ENCODE measurements at regions not wholly inside any gene's neighbourhood (a gene's known extent, or its start where the extent isn't known, plus 50 kb on each side); places are given as distances from the start of the nearest gene placed in this dataset.

DNA sequence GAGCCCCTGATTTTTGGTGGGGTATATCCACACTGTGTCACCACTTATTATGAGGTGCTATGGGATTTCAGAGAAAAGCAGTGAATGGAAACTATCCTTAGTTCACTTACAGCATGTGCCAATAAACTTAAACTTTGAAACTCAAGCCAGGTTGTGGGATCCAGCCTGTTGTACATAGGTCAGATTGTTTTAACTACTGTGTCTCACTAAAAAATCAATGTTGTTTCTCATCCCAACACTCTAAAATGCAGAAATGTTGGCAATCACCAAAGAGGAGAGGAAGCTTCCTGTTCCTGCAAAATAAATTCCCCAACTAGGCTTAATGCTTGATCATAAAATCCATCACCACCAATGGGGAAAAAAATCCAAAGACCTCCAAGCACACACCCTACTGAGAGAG is 173.7 kb upstream of the ONECUT1 start:
- Histone ChIP-seq H4K20me1 (ENCODE audit: insufficient read depth, low read length) (no peaks in the 10 kb centered on the region), H3K27ac (ENCODE audit: low read length) (no peak overlapping the region), H3K9ac (ENCODE audit: low read length) (no peak overlapping the region), H3K79me2 (ENCODE audit: low read length) (no peaks in the 10 kb centered on the region), H3K9me3 (ENCODE audit: insufficient read depth, low read length) (no peaks in the 10 kb centered on the region), H3K27me3 (ENCODE audit: low read depth, low read length) (peaks cover 8% of the 10 kb centered on the region; the same call in 1 of the 2 replicates), H2AFZ (ENCODE audit: low read depth, low read length) (no peak overlapping the region), H3K36me3 (replicated peaks; ENCODE audit: low read depth, low read length) (no peaks in the 10 kb centered on the region), H3K4me3 (ENCODE audit: low read length) (no peak overlapping the region), H3K4me1 (ENCODE audit: low read length) (no peaks in the 10 kb centered on the region), H3K4me2 (ENCODE audit: low read length) (no peak overlapping the region)
- TF ChIP-seq EZH2phosphoT487 (IDR thresholded peaks at IDR 0.05; ENCODE audit: low read depth) = no peak
- TF ChIP-seq, protein P1, sequence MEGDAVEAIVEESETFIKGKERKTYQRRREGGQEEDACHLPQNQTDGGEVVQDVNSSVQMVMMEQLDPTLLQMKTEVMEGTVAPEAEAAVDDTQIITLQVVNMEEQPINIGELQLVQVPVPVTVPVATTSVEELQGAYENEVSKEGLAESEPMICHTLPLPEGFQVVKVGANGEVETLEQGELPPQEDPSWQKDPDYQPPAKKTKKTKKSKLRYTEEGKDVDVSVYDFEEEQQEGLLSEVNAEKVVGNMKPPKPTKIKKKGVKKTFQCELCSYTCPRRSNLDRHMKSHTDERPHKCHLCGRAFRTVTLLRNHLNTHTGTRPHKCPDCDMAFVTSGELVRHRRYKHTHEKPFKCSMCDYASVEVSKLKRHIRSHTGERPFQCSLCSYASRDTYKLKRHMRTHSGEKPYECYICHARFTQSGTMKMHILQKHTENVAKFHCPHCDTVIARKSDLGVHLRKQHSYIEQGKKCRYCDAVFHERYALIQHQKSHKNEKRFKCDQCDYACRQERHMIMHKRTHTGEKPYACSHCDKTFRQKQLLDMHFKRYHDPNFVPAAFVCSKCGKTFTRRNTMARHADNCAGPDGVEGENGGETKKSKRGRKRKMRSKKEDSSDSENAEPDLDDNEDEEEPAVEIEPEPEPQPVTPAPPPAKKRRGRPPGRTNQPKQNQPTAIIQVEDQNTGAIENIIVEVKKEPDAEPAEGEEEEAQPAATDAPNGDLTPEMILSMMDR (IDR thresholded peaks at IDR 0.05; ENCODE audit: low read depth, low read length) = no peak

DNA sequence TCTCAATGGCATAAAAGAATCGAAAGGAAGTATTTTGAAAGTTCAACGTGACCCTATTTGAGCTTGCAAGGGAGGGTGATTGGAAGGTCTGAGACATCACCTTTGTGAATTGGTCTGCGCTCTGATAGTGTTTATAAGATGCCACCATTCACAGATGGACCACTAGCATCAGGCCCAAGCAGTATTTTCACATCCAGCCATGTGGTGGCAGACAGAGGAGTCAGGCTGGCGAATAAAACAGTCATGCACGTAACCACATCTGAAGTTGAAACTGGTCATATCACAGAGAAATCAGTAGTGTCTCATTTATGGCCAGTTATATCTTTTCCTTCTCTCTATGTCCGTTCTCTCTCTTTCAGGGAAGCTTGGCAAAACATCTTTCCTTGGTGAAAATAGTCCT is 170.1 kb upstream of the ONECUT1 start:
- TF ChIP-seq EZH2phosphoT487 (IDR thresholded peaks at IDR 0.05; ENCODE audit: low read depth) = no peak
- Histone ChIP-seq H3K27me3 (ENCODE audit: low read depth, low read length) (peaks cover 12% of the 10 kb centered on the region; the same call in 1 of the 2 replicates), H3K4me1 (ENCODE audit: low read length) (no peaks in the 10 kb centered on the region), H3K36me3 (replicated peaks; ENCODE audit: low read depth, low read length) (no peaks in the 10 kb centered on the region), H3K9ac (ENCODE audit: low read length) (no peak overlapping the region), H4K20me1 (ENCODE audit: insufficient read depth, low read length) (no peaks in the 10 kb centered on the region), H2AFZ (ENCODE audit: low read depth, low read length) (no peak overlapping the region), H3K79me2 (ENCODE audit: low read length) (no peaks in the 10 kb centered on the region), H3K27ac (ENCODE audit: low read length) (no peak overlapping the region), H3K9me3 (ENCODE audit: insufficient read depth, low read length) (no peaks in the 10 kb centered on the region), H3K4me2 (ENCODE audit: low read length) (no peak overlapping the region), H3K4me3 (ENCODE audit: low read length) (no peak overlapping the region)

DNA sequence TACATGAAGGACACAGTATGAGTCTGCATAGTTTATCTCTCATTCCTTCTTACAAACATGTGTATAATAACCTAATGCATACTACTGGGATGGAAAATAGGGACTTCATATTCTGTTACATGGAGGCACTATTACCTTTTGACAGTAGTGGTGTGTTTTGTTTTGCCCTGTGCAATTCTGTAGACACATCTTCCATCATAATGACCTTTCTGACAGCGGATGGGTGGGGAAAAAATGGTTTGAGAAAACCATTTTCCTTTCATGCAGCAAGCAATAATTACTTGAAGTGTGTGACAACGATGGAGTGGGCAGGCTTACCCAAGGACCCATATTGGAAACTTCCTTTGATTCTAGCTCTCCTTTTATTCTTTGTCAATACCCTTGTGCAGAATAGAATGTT is 153.6 kb upstream of the ONECUT1 start:
- no peaks in the 10 kb centered on the region for H3K9me3 ChIP-seq (ENCODE audit: insufficient read depth, low read length)
- no peak overlapping the region for H3K9ac ChIP-seq (ENCODE audit: low read length)
- no peaks in the 10 kb centered on the region for H3K79me2 ChIP-seq (ENCODE audit: low read length)

DNA sequence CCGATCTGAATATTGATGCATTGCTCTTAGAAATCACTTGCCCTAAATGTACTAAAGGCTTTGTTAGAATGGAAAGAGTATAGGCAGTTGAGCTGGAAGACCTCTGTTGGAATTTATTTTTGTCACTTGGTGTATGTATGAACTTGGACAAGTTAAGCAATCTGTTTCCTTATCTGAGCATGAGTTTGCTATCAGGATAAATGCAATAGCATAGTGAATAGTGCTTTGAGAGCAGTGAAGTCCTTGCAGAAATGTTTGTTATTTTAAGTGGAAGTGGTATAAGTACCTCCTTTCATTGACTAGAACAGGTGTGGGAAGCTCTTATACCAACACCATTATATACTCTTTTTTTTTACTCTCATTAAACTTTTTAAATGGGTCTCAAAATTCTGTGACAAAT is 146.4 kb upstream of the ONECUT1 start:
- TF ChIP-seq, protein P1 (IDR thresholded peaks at IDR 0.05; ENCODE audit: low read depth, low read length) = no peak
- no peak for TF ChIP-seq EZH2phosphoT487 (IDR thresholded peaks at IDR 0.05; ENCODE audit: low read depth)
- H3K79me2 ChIP-seq (ENCODE audit: low read length) = no peaks in the 10 kb centered on the region
- H3K9ac ChIP-seq (ENCODE audit: low read length) = no peak overlapping the region
- H3K27me3 ChIP-seq (ENCODE audit: low read depth, low read length) = peaks cover 17% of the 10 kb centered on the region
- H2AFZ ChIP-seq (ENCODE audit: low read depth, low read length) = no peak overlapping the region
- no peak overlapping the region for H3K4me2 ChIP-seq (ENCODE audit: low read length)
- H3K9me3 ChIP-seq (ENCODE audit: insufficient read depth, low read length) = no peaks in the 10 kb centered on the region
- H3K4me3 ChIP-seq (ENCODE audit: low read length) = no peak overlapping the region
- no peak overlapping the region for H3K27ac ChIP-seq (ENCODE audit: low read length)
- no peaks in the 10 kb centered on the region for H4K20me1 ChIP-seq (ENCODE audit: insufficient read depth, low read length)
- H3K4me1 ChIP-seq (ENCODE audit: low read length) = no peaks in the 10 kb centered on the region
- no peaks in the 10 kb centered on the region for H3K36me3 ChIP-seq (replicated peaks; ENCODE audit: low read depth, low read length)

More for the DNA sequence above, 153.6 kb upstream of the ONECUT1 start:
- no peaks in the 10 kb centered on the region for H4K20me1 ChIP-seq (ENCODE audit: insufficient read depth, low read length)
- peaks cover 13% of the 10 kb centered on the region; the same call in 1 of the 2 replicates for H3K27me3 ChIP-seq (ENCODE audit: low read depth, low read length)
- H3K36me3 ChIP-seq (replicated peaks; ENCODE audit: low read depth, low read length) = no peaks in the 10 kb centered on the region
- H2AFZ ChIP-seq (ENCODE audit: low read depth, low read length) = no peak overlapping the region
- no peak overlapping the region for H3K27ac ChIP-seq (ENCODE audit: low read length)
- no peak overlapping the region for H3K4me3 ChIP-seq (ENCODE audit: low read length)
- TF ChIP-seq, protein P1 (IDR thresholded peaks at IDR 0.05; ENCODE audit: low read depth, low read length) = no peak
- TF ChIP-seq EZH2phosphoT487 (IDR thresholded peaks at IDR 0.05; ENCODE audit: low read depth) = no peak
- H3K4me1 ChIP-seq (ENCODE audit: low read length) = no peaks in the 10 kb centered on the region
- H3K4me2 ChIP-seq (ENCODE audit: low read length) = no peak overlapping the region

DNA sequence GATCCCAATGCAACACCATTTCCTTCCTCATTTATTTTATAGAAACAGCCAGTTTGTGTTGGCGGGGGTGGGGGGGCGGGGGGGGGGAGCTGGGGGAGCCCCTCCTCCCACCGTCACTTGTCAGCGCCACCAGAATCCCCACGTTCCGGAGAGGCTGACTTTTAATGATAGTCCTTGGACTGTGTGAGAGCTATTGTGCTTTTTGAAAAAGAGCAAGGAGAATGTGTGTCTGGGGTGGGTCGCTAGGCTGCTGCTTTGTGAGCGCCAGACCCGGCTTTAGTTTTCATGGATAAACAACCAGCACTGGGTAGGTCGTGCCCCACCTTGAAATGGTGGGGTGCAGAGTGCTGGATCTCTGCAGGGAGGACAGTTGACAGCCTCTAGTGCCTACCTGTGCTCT is 135.0 kb upstream of the ONECUT1 start:
- no peaks in the 10 kb centered on the region for H3K79me2 ChIP-seq (ENCODE audit: low read length)
- no peaks in the 10 kb centered on the region for H4K20me1 ChIP-seq (ENCODE audit: insufficient read depth, low read length)

More for the DNA sequence above, 135.0 kb upstream of the ONECUT1 start:
- Histone ChIP-seq H3K27me3 (ENCODE audit: low read depth, low read length) (no peaks in the 10 kb centered on the region), H3K4me1 (ENCODE audit: low read length) (no peaks in the 10 kb centered on the region), H3K36me3 (replicated peaks; ENCODE audit: low read depth, low read length) (no peaks in the 10 kb centered on the region), H2AFZ (ENCODE audit: low read depth, low read length) (no peak overlapping the region), H3K9ac (ENCODE audit: low read length) (no peak overlapping the region), H3K9me3 (ENCODE audit: insufficient read depth, low read length) (no peaks in the 10 kb centered on the region), H3K4me2 (ENCODE audit: low read length) (no peak overlapping the region), H3K27ac (ENCODE audit: low read length) (no peak overlapping the region), H3K4me3 (ENCODE audit: low read length) (no peak overlapping the region)
- TF ChIP-seq, protein P1 (IDR thresholded peaks at IDR 0.05; ENCODE audit: low read depth, low read length) = no peak
- no peak for TF ChIP-seq EZH2phosphoT487 (IDR thresholded peaks at IDR 0.05; ENCODE audit: low read depth)
